Thyroid gland (tissue), 4 donors: ENCODE measurements at regions not wholly inside any gene's neighbourhood (a gene's known extent, or its start where the extent isn't known, plus 50 kb on each side); places are given as distances from the start of the nearest gene placed in this dataset.

Experiments used
- DNase-seq, 2 donors: peaks; one replicate each; pipeline ENCODE4 v3.0.0-alpha.2; 2019
- H3K27ac ChIP-seq, 3 donors: fragments of 200-600 bp; sonication (generic); 1 replicate in 2 of 3; 2 replicates in 1 of 3; pipeline ENCODE4 v1.5.1; 2016 to 2019; ENCODE audit warnings: mild to moderate bottlenecking in 1 of 3, moderate library complexity in 1 of 3
- H3K27me3 ChIP-seq: fragments of 200-600 bp; sonication (generic); one replicate; pipeline ENCODE4 v1.5.1; 2019
- H3K36me3 ChIP-seq, 2 donors: fragments of 200-600 bp; sonication (generic); one replicate each; pipeline ENCODE4 v1.5.1; 2016 to 2019
- H3K4me1 ChIP-seq, 2 donors: fragments of 200-600 bp; sonication (generic); one replicate each; pipeline ENCODE4 v1.5.1; 2017 to 2019
- H3K4me3 ChIP-seq, 3 donors: fragments of 200-600 bp; sonication (generic); replicated peaks in 1 of 3; 1 replicate in 2 of 3; 2 replicates in 1 of 3; pipeline ENCODE4 v1.5.1; 2016; ENCODE audit warnings: mild to moderate bottlenecking in 1 of 3
- H3K9me3 ChIP-seq: fragments of 200-600 bp; sonication (generic); one replicate; pipeline ENCODE4 v1.5.1; 2017
- POLR2A ChIP-seq, 2 donors: fragments of 450-650 bp; IDR thresholded peaks; one replicate each; pipeline ENCODE4 v1.6.1; 2017; ENCODE audit warnings: antibody characterized with exemption in 2 of 2, mild to moderate bottlenecking in 2 of 2, moderate library complexity in 1 of 2
- WGBS, 2 donors: methylation state at CpG; one replicate each; pipeline ENCODE4 v1.1.5; 2017; 5-methylcytosine and 5-hydroxymethylcytosine counted together
- intact Hi-C: fragments of 100-400 bp; cut with DNase I; formaldehyde crosslinking; loops from one replicate; pipeline ENCODE4 v1.15.1; 2023
- TF ChIP-seq, protein P1 (sequence below), 6 experiments: fragments of 200-600 bp in 3 of 6; fragments of 450-650 bp in 3 of 6; sonication (generic) in 3 of 6; IDR thresholded peaks; one replicate each; pipeline ENCODE4 v1.5.1; 2016 to 2019; ENCODE audit warnings: antibody characterized with exemption in 6 of 6, mild to moderate bottlenecking in 2 of 6, inconsistent platforms in 1 of 6, moderate library complexity in 1 of 6

DNA sequence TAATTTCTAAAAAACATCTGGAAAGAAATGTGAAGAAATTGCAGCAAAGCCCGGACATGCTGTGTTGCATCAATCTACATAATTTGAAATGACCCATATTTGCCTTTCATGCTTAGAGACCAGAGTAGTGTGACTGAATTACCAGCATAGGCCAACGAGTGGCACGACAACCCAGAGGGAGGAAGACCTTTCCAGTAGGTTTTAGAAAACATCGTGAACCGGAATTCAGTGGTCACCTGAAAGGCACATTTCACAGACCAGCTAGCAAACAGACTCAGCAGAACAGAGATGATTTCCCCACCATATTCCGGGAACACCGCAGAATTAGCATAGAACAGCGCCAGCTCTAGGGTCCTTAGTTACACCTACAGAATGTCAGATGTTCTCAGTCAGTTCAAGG lies 620.0 kb upstream of the ZNF385D start:
- no peak for TF ChIP-seq POLR2A (IDR thresholded peaks at IDR 0.05)
- TF ChIP-seq, protein P1, sequence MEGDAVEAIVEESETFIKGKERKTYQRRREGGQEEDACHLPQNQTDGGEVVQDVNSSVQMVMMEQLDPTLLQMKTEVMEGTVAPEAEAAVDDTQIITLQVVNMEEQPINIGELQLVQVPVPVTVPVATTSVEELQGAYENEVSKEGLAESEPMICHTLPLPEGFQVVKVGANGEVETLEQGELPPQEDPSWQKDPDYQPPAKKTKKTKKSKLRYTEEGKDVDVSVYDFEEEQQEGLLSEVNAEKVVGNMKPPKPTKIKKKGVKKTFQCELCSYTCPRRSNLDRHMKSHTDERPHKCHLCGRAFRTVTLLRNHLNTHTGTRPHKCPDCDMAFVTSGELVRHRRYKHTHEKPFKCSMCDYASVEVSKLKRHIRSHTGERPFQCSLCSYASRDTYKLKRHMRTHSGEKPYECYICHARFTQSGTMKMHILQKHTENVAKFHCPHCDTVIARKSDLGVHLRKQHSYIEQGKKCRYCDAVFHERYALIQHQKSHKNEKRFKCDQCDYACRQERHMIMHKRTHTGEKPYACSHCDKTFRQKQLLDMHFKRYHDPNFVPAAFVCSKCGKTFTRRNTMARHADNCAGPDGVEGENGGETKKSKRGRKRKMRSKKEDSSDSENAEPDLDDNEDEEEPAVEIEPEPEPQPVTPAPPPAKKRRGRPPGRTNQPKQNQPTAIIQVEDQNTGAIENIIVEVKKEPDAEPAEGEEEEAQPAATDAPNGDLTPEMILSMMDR (IDR thresholded peaks at IDR 0.05): no peak
- 87 to 89% methylated on average over 8 of the region's 8 CpGs for WGBS, 2 donors
- intact Hi-C loops: no loop called here

GRCh38 chr3:22371607-22372291 lies 620.7 kb upstream of the ZNF385D start:
- no peaks in the 10 kb centered on the region for H3K9me3 ChIP-seq
- TF ChIP-seq, protein P1 (IDR thresholded peaks at IDR 0.05): no peak
- TF ChIP-seq POLR2A (IDR thresholded peaks at IDR 0.05): no peak
- H3K4me1 ChIP-seq: peaks cover 0 to 4% of the 10 kb centered on the region in 2 donors
- no peaks in the 10 kb centered on the region for H3K36me3 ChIP-seq
- H3K27me3 ChIP-seq: no peaks in the 10 kb centered on the region
- intact Hi-C loops: no loop called here
- no peak for DNase-seq
- 6 to 9% methylated on average over 23 of the region's 23 CpGs for WGBS, 2 donors
- H3K27ac ChIP-seq: no peak overlapping the region
- H3K4me3 ChIP-seq: no peak overlapping the region

More for the DNA sequence above, 620.0 kb upstream of the ZNF385D start:
- Histone ChIP-seq H3K9me3 (no peaks in the 10 kb centered on the region), H3K36me3 (no peaks in the 10 kb centered on the region), H3K4me1 (peaks cover 0 to 4% of the 10 kb centered on the region in 2 donors), H3K27ac (no peak overlapping the region), H3K27me3 (no peaks in the 10 kb centered on the region), H3K4me3 (no peak overlapping the region)
- no peak for DNase-seq

DNA sequence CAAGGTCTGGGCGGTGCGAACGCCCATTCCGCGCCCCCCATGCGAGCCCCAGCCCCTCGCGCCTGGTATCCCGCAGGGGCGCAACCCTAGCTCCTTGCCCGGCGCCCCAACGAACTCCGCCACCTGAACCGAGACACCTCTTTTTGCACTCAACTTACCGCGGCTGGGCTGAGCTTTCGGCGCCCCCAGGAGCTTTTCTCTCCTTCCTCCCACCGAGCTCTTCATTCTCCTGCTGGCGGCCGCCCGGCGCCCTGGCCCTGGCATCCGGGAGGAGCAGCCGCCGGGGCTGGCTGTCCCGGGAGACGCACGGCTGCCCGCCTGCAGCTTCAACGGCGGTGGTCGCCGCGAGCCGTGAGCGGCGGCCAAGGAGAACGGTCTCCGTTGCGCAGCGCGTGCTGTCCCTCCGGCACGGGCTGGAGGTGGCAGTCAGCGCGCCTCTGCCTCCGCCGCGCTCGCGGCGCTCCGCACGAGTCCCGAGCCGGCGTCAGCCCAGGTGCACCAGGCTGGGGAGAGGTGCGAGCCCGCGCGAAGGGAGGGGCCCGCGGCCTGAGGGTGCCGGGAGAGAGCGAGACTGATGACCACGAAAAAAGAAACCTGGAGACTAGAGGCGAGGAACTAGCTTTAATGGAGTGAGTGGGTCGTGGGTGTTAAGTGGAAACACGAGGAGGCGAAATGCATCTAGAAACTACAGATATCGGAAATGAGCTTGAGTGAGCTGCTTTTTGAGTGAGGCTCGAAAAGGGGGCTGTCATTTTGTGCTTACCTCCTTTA lies 621.5 kb upstream of the ZNF385D start:
- DNase-seq: no peak
- H3K4me3 ChIP-seq: no peak overlapping the region
- TF ChIP-seq, protein P1 (IDR thresholded peaks at IDR 0.05): no peak
- TF ChIP-seq POLR2A (IDR thresholded peaks at IDR 0.05): no peak
- no peaks in the 10 kb centered on the region for H3K27me3 ChIP-seq
- H3K27ac ChIP-seq: no peak overlapping the region
- intact Hi-C loops: no loop called here
- H3K36me3 ChIP-seq: no peaks in the 10 kb centered on the region
- 4 to 7% methylated on average over 14 to 48 of the region's 74 CpGs for WGBS, 2 donors
- no peaks in the 10 kb centered on the region for H3K9me3 ChIP-seq
- peaks cover 0 to 4% of the 10 kb centered on the region in 2 donors for H3K4me1 ChIP-seq

GRCh38 chr3:22373182-22373581 lies 622.2 kb upstream of the ZNF385D start:
- Histone ChIP-seq H3K4me3 (no peak overlapping the region), H3K27me3 (no peaks in the 10 kb centered on the region), H3K9me3 (no peaks in the 10 kb centered on the region), H3K27ac (no peak overlapping the region), H3K36me3 (no peaks in the 10 kb centered on the region), H3K4me1 (peaks cover 0 to 4% of the 10 kb centered on the region in 2 donors)
- DNase-seq: no peak
- 73 to 86% methylated on average over 5 of the region's 5 CpGs for WGBS, 2 donors
- TF ChIP-seq, protein P1 (IDR thresholded peaks at IDR 0.05): no peak
- TF ChIP-seq POLR2A (IDR thresholded peaks at IDR 0.05): no peak
- intact Hi-C loops: no loop called here

GRCh38 chr3:22373827-22374226 lies 622.8 kb upstream of the ZNF385D start:
- DNase-seq: no peak
- 78 to 83% methylated on average over 3 of the region's 3 CpGs for WGBS, 2 donors
- H3K27ac ChIP-seq: no peak overlapping the region
- H3K36me3 ChIP-seq: no peaks in the 10 kb centered on the region
- no peak overlapping the region for H3K4me3 ChIP-seq
- no peaks in the 10 kb centered on the region for H3K9me3 ChIP-seq
- intact Hi-C loops: no loop called here
- peaks cover 0 to 4% of the 10 kb centered on the region in 2 donors for H3K4me1 ChIP-seq
- TF ChIP-seq, protein P1 (IDR thresholded peaks at IDR 0.05): no peak
- TF ChIP-seq POLR2A (IDR thresholded peaks at IDR 0.05): no peak
- no peaks in the 10 kb centered on the region for H3K27me3 ChIP-seq
